HS-5 (cell line): ENCODE measurements at regions not wholly inside any gene's neighbourhood (a gene's known extent, or its start where the extent isn't known, plus 50 kb on each side); places are given as distances from the start of the nearest gene placed in this dataset.
A peak's percentile ranks its signal among the peaks of the same experiment; 100 is the strongest.
"Not testable (repeated sequence)": the region's sequence is repeated elsewhere in the genome, so short reads cannot be mapped to it uniquely, and the experiment has no call there.

Source experiments
- DNase-seq: peaks from one replicate; pipeline ENCODE4 v3.0.0-alpha.2; 2012; ENCODE audit warnings: low read depth

GRCh38 chr1:199449221-199449620 lies 578.3 kb upstream of the NR5A2 start:
- DNase-seq, result no peak

- DNase-seq, result no peak
Observed at GRCh38 chr1:199449681-199450080, 577.8 kb upstream of the NR5A2 start.

GRCh38 chr1:199452627-199453026 lies 574.9 kb upstream of the NR5A2 start:
- no peak for DNase-seq

GRCh38 chr1:199453723-199454122 lies 573.8 kb upstream of the NR5A2 start:
- DNase-seq, result no peak

- no peak for DNase-seq
Observed at GRCh38 chr1:199460933-199461332, 566.6 kb upstream of the NR5A2 start.

- peak; percentile 5 for DNase-seq
Observed at GRCh38 chr1:199463521-199464127, 563.9 kb upstream of the NR5A2 start.

- DNase-seq, result no peak
Observed at GRCh38 chr1:199466961-199467360, 560.5 kb upstream of the NR5A2 start.

- DNase-seq, result no peak
Observed at GRCh38 chr1:199472018-199472417, 555.5 kb upstream of the NR5A2 start.

GRCh38 chr1:199472978-199473377 lies 554.5 kb upstream of the NR5A2 start:
- no peak for DNase-seq

- DNase-seq, result no peak
Observed at GRCh38 chr1:199474738-199475137, 552.8 kb upstream of the NR5A2 start.

GRCh38 chr1:199482426-199482825 lies 545.1 kb upstream of the NR5A2 start:
- no peak for DNase-seq

- DNase-seq, result no peak
Observed at GRCh38 chr1:199489594-199489993, 537.9 kb upstream of the NR5A2 start.

- peak; percentile 67 for DNase-seq
Observed at GRCh38 chr1:199490769-199491527, 536.6 kb upstream of the NR5A2 start.

GRCh38 chr1:199495432-199495831 lies 532.1 kb upstream of the NR5A2 start:
- no peak for DNase-seq

GRCh38 chr1:199498802-199499201 lies 528.7 kb upstream of the NR5A2 start:
- DNase-seq, result not testable (repeated sequence)

- DNase-seq, result no peak
Observed at GRCh38 chr1:199508072-199508471, 519.4 kb upstream of the NR5A2 start.

GRCh38 chr1:199508653-199509052 lies 518.9 kb upstream of the NR5A2 start:
- DNase-seq, result no peak

GRCh38 chr1:199509456-199509855 lies 518.1 kb upstream of the NR5A2 start:
- no peak for DNase-seq

GRCh38 chr1:199510314-199510713 lies 517.2 kb upstream of the NR5A2 start:
- DNase-seq, result no peak

- no peak for DNase-seq
Observed at GRCh38 chr1:199512037-199512710, 515.3 kb upstream of the NR5A2 start.

- no peak for DNase-seq
Observed at GRCh38 chr1:199515261-199515660, 512.2 kb upstream of the NR5A2 start.

- DNase-seq, result no peak
Observed at GRCh38 chr1:199522338-199522737, 505.2 kb upstream of the NR5A2 start.

- DNase-seq, result no peak
Observed at GRCh38 chr1:199522936-199523335, 504.6 kb upstream of the NR5A2 start.
